Activated T-helper 9 cell treated with anti-CD3 and anti-CD28 coated beads, Interleukin-2, amount 50 U/mL, for 16 hours (primary cell): ENCODE measurements at regions not wholly inside any gene's neighbourhood (a gene's known extent, or its start where the extent isn't known, plus 50 kb on each side); places are given as distances from the start of the nearest gene placed in this dataset.

Experiments used
- DNase-seq: peaks from one replicate; pipeline ENCODE4 v3.0.0-alpha.2; 2020; ENCODE audit warnings: low read depth

- DNase-seq: no peak
Observed at GRCh38 chr10:32171204-32171603, 115.0 kb upstream of the KIF5B start.

- DNase-seq: no peak
Observed at GRCh38 chr10:32169556-32169955, 113.3 kb upstream of the KIF5B start.

- DNase-seq: no peak
Observed at GRCh38 chr10:32167450-32167849, 111.2 kb upstream of the KIF5B start.

GRCh38 chr10:32166365-32166764 lies 110.1 kb upstream of the KIF5B start:
- DNase-seq: no peak

GRCh38 chr10:32163762-32164148 lies 107.5 kb upstream of the KIF5B start:
- no peak for DNase-seq

GRCh38 chr10:32163071-32163761 lies 107.0 kb upstream of the KIF5B start:
- DNase-seq: no peak

GRCh38 chr10:32161586-32161985 lies 105.4 kb upstream of the KIF5B start:
- no peak for DNase-seq

GRCh38 chr10:32160864-32161263 lies 104.6 kb upstream of the KIF5B start:
- no peak for DNase-seq

GRCh38 chr10:32159264-32159663 lies 103.0 kb upstream of the KIF5B start:
- DNase-seq: no peak

GRCh38 chr10:32156031-32156495 lies 99.8 kb upstream of the KIF5B start:
- DNase-seq: no peak

- DNase-seq: no peak
Observed at GRCh38 chr10:32155075-32155516, 98.9 kb upstream of the KIF5B start.

- DNase-seq: no peak
Observed at GRCh38 chr10:32153931-32154330, 97.7 kb upstream of the KIF5B start.

- no peak for DNase-seq
Observed at GRCh38 chr10:32153252-32153651, 97.0 kb upstream of the KIF5B start.

- no peak for DNase-seq
Observed at GRCh38 chr10:32151871-32152270, 95.6 kb upstream of the KIF5B start.

- no peak for DNase-seq
Observed at GRCh38 chr10:32150532-32151101, 94.4 kb upstream of the KIF5B start.

- no peak for DNase-seq
Observed at GRCh38 chr10:32149252-32149955, 93.2 kb upstream of the KIF5B start.

- no peak for DNase-seq
Observed at GRCh38 chr10:32148864-32149251, 92.6 kb upstream of the KIF5B start.

GRCh38 chr10:32147730-32148129 lies 91.5 kb upstream of the KIF5B start:
- no peak for DNase-seq

- no peak for DNase-seq
Observed at GRCh38 chr10:32146166-32146565, 89.9 kb upstream of the KIF5B start.

- no peak for DNase-seq
Observed at GRCh38 chr10:32144817-32145688, 88.8 kb upstream of the KIF5B start.

GRCh38 chr10:32143302-32143847 lies 87.2 kb upstream of the KIF5B start:
- no peak for DNase-seq

- DNase-seq: no peak
Observed at GRCh38 chr10:32142646-32143045, 86.4 kb upstream of the KIF5B start.
